ENCODE measurements at regions not wholly inside any gene's neighbourhood (a gene's known extent, or its start where the extent isn't known, plus 50 kb on each side); places are given as distances from the start of the nearest gene placed in this dataset.

GRCh38 chr2:106304612-106305184 lies 110.6 kb upstream of the UXS1 start:
- H3K4me2 ChIP-seq (ENCODE audit: low read length) = no peak overlapping the region

More at GRCh38 chr2:106304612-106305184, 110.6 kb upstream of the UXS1 start:
- ATAC-seq = no peak
- Histone ChIP-seq H3K9me3 (ENCODE audit: control insufficient read depth in 1 of 2, insufficient read depth in 1 of 2, low read depth in 1 of 2, low read length in 2 of 2) (no peaks in the 10 kb centered on the region), H3K27ac (ENCODE audit: low read depth, low read length) (no peak overlapping the region), H4K20me1 (ENCODE audit: insufficient read depth) (no peaks in the 10 kb centered on the region), H2AFZ (ENCODE audit: low read depth, low read length, poor library complexity, severe bottlenecking) (no peak overlapping the region), H3K9ac (ENCODE audit: low read length) (no peak overlapping the region), H3K79me2 (ENCODE audit: insufficient read depth, low read length) (no peaks in the 10 kb centered on the region), H3K4me1 (ENCODE audit: control insufficient read depth in 1 of 2, insufficient read depth in 2 of 2, low read length in 2 of 2) (no peaks in the 10 kb centered on the region), H3K27me3 (ENCODE audit: insufficient read depth, low read length) (no peaks in the 10 kb centered on the region), H3K9me2 (ENCODE audit: insufficient read depth) (no peaks in the 10 kb centered on the region), H3K4me3 (replicated peaks in 1 of 2; ENCODE audit: low read depth in 1 of 2, low read length in 2 of 2) (no peak overlapping the region), H3K36me3 (ENCODE audit: control insufficient read depth in 1 of 2, insufficient read depth in 2 of 2, low read length in 2 of 2) (no peaks in the 10 kb centered on the region)
- RAD21 ChIA-PET (ENCODE audit: low non-redundant PET in 1 of 2, low total read pairs in 2 of 2, uncharacterized antibody in 2 of 2, unreplicated experiment in 2 of 2) = no interaction called here
- no peak for TF ChIP-seq EGR1 (IDR thresholded peaks at IDR 0.05; ENCODE audit: low read depth)
- TF ChIP-seq POLR2A (IDR thresholded peaks at IDR 0.05; ENCODE audit: borderline replicate concordance, extremely low read depth, insufficient read depth, insufficient read length) = no peak
- TF ChIP-seq, protein P1, sequence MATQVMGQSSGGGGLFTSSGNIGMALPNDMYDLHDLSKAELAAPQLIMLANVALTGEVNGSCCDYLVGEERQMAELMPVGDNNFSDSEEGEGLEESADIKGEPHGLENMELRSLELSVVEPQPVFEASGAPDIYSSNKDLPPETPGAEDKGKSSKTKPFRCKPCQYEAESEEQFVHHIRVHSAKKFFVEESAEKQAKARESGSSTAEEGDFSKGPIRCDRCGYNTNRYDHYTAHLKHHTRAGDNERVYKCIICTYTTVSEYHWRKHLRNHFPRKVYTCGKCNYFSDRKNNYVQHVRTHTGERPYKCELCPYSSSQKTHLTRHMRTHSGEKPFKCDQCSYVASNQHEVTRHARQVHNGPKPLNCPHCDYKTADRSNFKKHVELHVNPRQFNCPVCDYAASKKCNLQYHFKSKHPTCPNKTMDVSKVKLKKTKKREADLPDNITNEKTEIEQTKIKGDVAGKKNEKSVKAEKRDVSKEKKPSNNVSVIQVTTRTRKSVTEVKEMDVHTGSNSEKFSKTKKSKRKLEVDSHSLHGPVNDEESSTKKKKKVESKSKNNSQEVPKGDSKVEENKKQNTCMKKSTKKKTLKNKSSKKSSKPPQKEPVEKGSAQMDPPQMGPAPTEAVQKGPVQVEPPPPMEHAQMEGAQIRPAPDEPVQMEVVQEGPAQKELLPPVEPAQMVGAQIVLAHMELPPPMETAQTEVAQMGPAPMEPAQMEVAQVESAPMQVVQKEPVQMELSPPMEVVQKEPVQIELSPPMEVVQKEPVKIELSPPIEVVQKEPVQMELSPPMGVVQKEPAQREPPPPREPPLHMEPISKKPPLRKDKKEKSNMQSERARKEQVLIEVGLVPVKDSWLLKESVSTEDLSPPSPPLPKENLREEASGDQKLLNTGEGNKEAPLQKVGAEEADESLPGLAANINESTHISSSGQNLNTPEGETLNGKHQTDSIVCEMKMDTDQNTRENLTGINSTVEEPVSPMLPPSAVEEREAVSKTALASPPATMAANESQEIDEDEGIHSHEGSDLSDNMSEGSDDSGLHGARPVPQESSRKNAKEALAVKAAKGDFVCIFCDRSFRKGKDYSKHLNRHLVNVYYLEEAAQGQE (IDR thresholded peaks at IDR 0.05; ENCODE audit: low read depth) = no peak
- TF ChIP-seq JUND (IDR thresholded peaks at IDR 0.05) = no peak
- no peak for TF ChIP-seq SP1 (IDR thresholded peaks at IDR 0.05; ENCODE audit: low read depth)
- no peak for TF ChIP-seq FOSL1 (IDR thresholded peaks at IDR 0.05; ENCODE audit: low read depth)
- no peak for TF ChIP-seq EZH2 (IDR thresholded peaks at IDR 0.05)
- no peak for TF ChIP-seq YY1 (IDR thresholded peaks at IDR 0.05; ENCODE audit: extremely low read depth, insufficient replicate concordance, low read depth, low read length)
- TF ChIP-seq, protein P2, sequence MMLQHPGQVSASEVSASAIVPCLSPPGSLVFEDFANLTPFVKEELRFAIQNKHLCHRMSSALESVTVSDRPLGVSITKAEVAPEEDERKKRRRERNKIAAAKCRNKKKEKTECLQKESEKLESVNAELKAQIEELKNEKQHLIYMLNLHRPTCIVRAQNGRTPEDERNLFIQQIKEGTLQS (IDR thresholded peaks at IDR 0.05) = no peak
- TF ChIP-seq ELF1 (IDR thresholded peaks at IDR 0.05; ENCODE audit: borderline replicate concordance, low read depth) = no peak
- TF ChIP-seq TCF7L2 (IDR thresholded peaks at IDR 0.05; ENCODE audit: borderline replicate concordance, extremely low read depth, insufficient read depth, insufficient read length) = no peak
- no peak for TF ChIP-seq EZH2phosphoT487 (IDR thresholded peaks at IDR 0.05; ENCODE audit: borderline replicate concordance)
- no peak for TF ChIP-seq SIN3A (IDR thresholded peaks at IDR 0.05; ENCODE audit: low read depth)
- TF ChIP-seq ZNF274 (IDR thresholded peaks at IDR 0.05; ENCODE audit: low read depth, low read length) = no peak
- intact Hi-C loops (cut with micrococcal nuclease) = no loop called here
- CTCF ChIA-PET = no interaction called here
- no peak for DNase-seq (ENCODE audit: low read depth, low spot score)
- no TSS peak for BruUV-seq (replicated peaks)
- POLR2A ChIA-PET = no interaction called here
